OCI-LY3 (cell line): ENCODE measurements at regions not wholly inside any gene's neighbourhood (a gene's known extent, or its start where the extent isn't known, plus 50 kb on each side); places are given as distances from the start of the nearest gene placed in this dataset.

Experiments
- EZH2phosphoT487 ChIP-seq: fragments of 200-600 bp; shearing (Covaris generic); IDR thresholded peaks from 2 replicates; pipeline ENCODE4 v1.6.1; 2018; ENCODE audit warnings: antibody characterized with exemption, mixed run types, low read depth
- TF ChIP-seq, protein P1 (sequence below): fragments of 200-600, 300-600 bp; sonication (generic); IDR thresholded peaks from 2 replicates; pipeline ENCODE4 v1.5.1; 2014; ENCODE audit warnings: antibody characterized with exemption, low read length, low read depth

DNA sequence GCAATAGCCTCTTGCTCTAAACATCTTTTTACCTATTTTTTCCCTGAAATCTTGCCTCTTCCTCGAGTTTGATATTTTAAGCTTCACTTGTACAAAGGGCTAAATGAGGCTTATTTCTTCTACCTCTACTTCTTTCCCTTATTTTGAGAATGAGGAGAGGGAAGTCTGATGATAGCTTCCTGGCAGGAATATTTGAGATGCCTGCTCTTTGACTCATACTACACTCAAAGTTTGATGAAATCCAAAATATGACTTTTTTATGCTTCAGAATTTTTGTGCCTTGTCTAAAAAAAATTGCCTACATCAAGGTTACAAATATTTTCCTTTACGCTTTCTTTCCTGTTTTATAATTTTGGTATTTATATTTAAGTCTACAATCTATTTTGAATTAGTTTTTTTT, 624.4 kb upstream of the PLXNA2 start:
- TF ChIP-seq, protein P1, sequence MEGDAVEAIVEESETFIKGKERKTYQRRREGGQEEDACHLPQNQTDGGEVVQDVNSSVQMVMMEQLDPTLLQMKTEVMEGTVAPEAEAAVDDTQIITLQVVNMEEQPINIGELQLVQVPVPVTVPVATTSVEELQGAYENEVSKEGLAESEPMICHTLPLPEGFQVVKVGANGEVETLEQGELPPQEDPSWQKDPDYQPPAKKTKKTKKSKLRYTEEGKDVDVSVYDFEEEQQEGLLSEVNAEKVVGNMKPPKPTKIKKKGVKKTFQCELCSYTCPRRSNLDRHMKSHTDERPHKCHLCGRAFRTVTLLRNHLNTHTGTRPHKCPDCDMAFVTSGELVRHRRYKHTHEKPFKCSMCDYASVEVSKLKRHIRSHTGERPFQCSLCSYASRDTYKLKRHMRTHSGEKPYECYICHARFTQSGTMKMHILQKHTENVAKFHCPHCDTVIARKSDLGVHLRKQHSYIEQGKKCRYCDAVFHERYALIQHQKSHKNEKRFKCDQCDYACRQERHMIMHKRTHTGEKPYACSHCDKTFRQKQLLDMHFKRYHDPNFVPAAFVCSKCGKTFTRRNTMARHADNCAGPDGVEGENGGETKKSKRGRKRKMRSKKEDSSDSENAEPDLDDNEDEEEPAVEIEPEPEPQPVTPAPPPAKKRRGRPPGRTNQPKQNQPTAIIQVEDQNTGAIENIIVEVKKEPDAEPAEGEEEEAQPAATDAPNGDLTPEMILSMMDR, result no peak
- no peak for TF ChIP-seq EZH2phosphoT487
